Neuronal stem cell (in vitro differentiated cells): ENCODE measurements at regions not wholly inside any gene's neighbourhood (a gene's known extent, or its start where the extent isn't known, plus 50 kb on each side); places are given as distances from the start of the nearest gene placed in this dataset.

Experiments used
- DNase-seq: peaks from one replicate; pipeline ENCODE4 v3.0.0-alpha.2; 2013; ENCODE audit warnings: low spot score
- H2AFZ ChIP-seq: one replicate; pipeline ENCODE4 v1.6.1; 2013; ENCODE audit warnings: mild to moderate bottlenecking, low read length, inconsistent platforms
- H2AK5ac ChIP-seq: 2 replicates; pipeline ENCODE4 v1.6.1; 2013; ENCODE audit warnings: low read depth, mild to moderate bottlenecking, inconsistent platforms, low read length, moderate library complexity, mixed read lengths
- H2BK120ac ChIP-seq: 2 replicates; pipeline ENCODE4 v1.6.1; 2013; ENCODE audit warnings: low read depth, mild to moderate bottlenecking, inconsistent platforms, low read length, moderate library complexity, mixed read lengths
- H2BK12ac ChIP-seq: one replicate; pipeline ENCODE4 v1.6.1; 2013; ENCODE audit warnings: low read length, inconsistent platforms
- H2BK15ac ChIP-seq: 2 replicates; pipeline ENCODE4 v1.6.1; 2013; ENCODE audit warnings: mild to moderate bottlenecking, low read length, inconsistent platforms, mixed read lengths
- H2BK5ac ChIP-seq: one replicate; pipeline ENCODE4 v1.6.1; 2013; ENCODE audit warnings: inconsistent platforms, mild to moderate bottlenecking, low read length, moderate library complexity
- H3K14ac ChIP-seq: one replicate; pipeline ENCODE4 v1.6.1; 2013; ENCODE audit warnings: low read length, inconsistent platforms
- H3K18ac ChIP-seq: 2 replicates; pipeline ENCODE4 v1.6.1; 2013; ENCODE audit warnings: low read length, inconsistent platforms
- H3K23ac ChIP-seq: 2 replicates; pipeline ENCODE4 v1.6.1; 2013; ENCODE audit warnings: low read depth, mild to moderate bottlenecking, mixed read lengths, low read length, inconsistent platforms; ENCODE audit not compliant: poor library complexity
- H3K27ac ChIP-seq: replicated peaks from 3 replicates; pipeline ENCODE4 v1.5.1; 2013; ENCODE audit warnings: low read length, inconsistent platforms
- H3K27me3 ChIP-seq, 3 experiments: 2 replicates each; pipeline ENCODE4 v1.6.1; 2013; ENCODE audit warnings: low read length in 3 of 3, mild to moderate bottlenecking in 2 of 3, inconsistent platforms in 1 of 3, low read depth in 1 of 3, mixed read lengths in 1 of 3, moderate library complexity in 1 of 3; ENCODE audit not compliant: control insufficient read depth in 3 of 3, insufficient read depth in 3 of 3
- H3K36me3 ChIP-seq, 2 donors: replicated peaks in 1 of 2; 2 replicates each; pipeline ENCODE4 v1.6.1; 2013; ENCODE audit warnings: low read length in 2 of 2; ENCODE audit not compliant: control insufficient read depth in 2 of 2, insufficient read depth in 2 of 2
- H3K4ac ChIP-seq: 2 replicates; pipeline ENCODE4 v1.6.1; 2013; ENCODE audit warnings: inconsistent platforms, mild to moderate bottlenecking, low read length, moderate library complexity
- H3K4me1 ChIP-seq, 2 donors: 1 replicate in 1 of 2; 2 replicates in 1 of 2; pipeline ENCODE4 v1.6.1; 2013; ENCODE audit warnings: low read length in 2 of 2, low read depth in 1 of 2; ENCODE audit not compliant: control insufficient read depth in 2 of 2, insufficient read depth in 1 of 2
- H3K4me2 ChIP-seq: one replicate; pipeline ENCODE4 v1.6.1; 2013; ENCODE audit warnings: mild to moderate bottlenecking, low read length, inconsistent platforms; ENCODE audit not compliant: insufficient read depth, poor library complexity, severe bottlenecking
- H3K4me3 ChIP-seq, 2 donors: 2 replicates each; pipeline ENCODE4 v1.5.1; 2013; ENCODE audit warnings: low read length in 2 of 2, mild to moderate bottlenecking in 2 of 2, inconsistent platforms in 1 of 2, moderate library complexity in 1 of 2
- H3K79me1 ChIP-seq: one replicate; pipeline ENCODE4 v1.6.1; 2013; ENCODE audit warnings: low read depth, mild to moderate bottlenecking, inconsistent platforms, low read length, moderate library complexity
- H3K9ac ChIP-seq: one replicate; pipeline ENCODE4 v1.6.1; 2013; ENCODE audit warnings: mild to moderate bottlenecking, low read depth, low read length, inconsistent platforms; ENCODE audit not compliant: poor library complexity
- H3K9me3 ChIP-seq, 2 donors: replicated peaks in 1 of 2; 2 replicates each; pipeline versions ENCODE3 to v1.6.1; 2013; ENCODE audit warnings: low read length in 2 of 2, mild to moderate bottlenecking in 2 of 2, inconsistent platforms in 1 of 2, low read depth in 1 of 2, mixed read lengths in 1 of 2, moderate library complexity in 1 of 2; ENCODE audit not compliant: control insufficient read depth in 2 of 2, insufficient read depth in 1 of 2
- H4K8ac ChIP-seq: one replicate; pipeline ENCODE4 v1.6.1; 2013; ENCODE audit warnings: low read depth, mild to moderate bottlenecking, inconsistent platforms, low read length, moderate library complexity
- H4K91ac ChIP-seq: one replicate; pipeline ENCODE4 v1.6.1; 2013; ENCODE audit warnings: low read length, low read depth, mild to moderate bottlenecking, inconsistent platforms; ENCODE audit not compliant: poor library complexity
- WGBS, 2 donors: extraction: QIAGEN DNeasy Blood & Tissue Kit; methylation state at CpG; one replicate each; pipeline ENCODE4 v1.1.7; 2013; ENCODE audit warnings: missing lambda C conversion rate in 2 of 2, mixed read lengths in 1 of 2; ENCODE audit not compliant: insufficient read length in 2 of 2, insufficient replicate concordance in 1 of 2; ENCODE audit errors: extremely low coverage in 2 of 2; 5-methylcytosine and 5-hydroxymethylcytosine counted together

GRCh38 chr12:78448692-78449091 is 415.9 kb upstream of the SYT1 start:
- H3K23ac ChIP-seq = no peak overlapping the region
- no peak overlapping the region for H2BK120ac ChIP-seq
- H4K91ac ChIP-seq = no peak overlapping the region
- H3K36me3 ChIP-seq = no peaks in the 10 kb centered on the region
- WGBS, 2 donors = no CpG with 5 or more reads among the region's 2 CpGs
- H2BK5ac ChIP-seq = no peak overlapping the region
- H2BK12ac ChIP-seq = no peak overlapping the region
- H3K27ac ChIP-seq = no peak overlapping the region
- no peak overlapping the region for H4K8ac ChIP-seq
- no peak overlapping the region for H2AK5ac ChIP-seq
- no peaks in the 10 kb centered on the region for H3K9me3 ChIP-seq
- H2BK15ac ChIP-seq = no peak overlapping the region
- H3K4me1 ChIP-seq = peaks cover 0 to 2% of the 10 kb centered on the region in 2 donors
- no peak for DNase-seq
- H3K18ac ChIP-seq = no peak overlapping the region
- H3K4me3 ChIP-seq = no peak overlapping the region
- no peak overlapping the region for H2AFZ ChIP-seq
- H3K14ac ChIP-seq = no peak overlapping the region
- no peak overlapping the region for H3K9ac ChIP-seq
- no peaks in the 10 kb centered on the region for H3K79me1 ChIP-seq
- no peaks in the 10 kb centered on the region for H3K27me3 ChIP-seq
- H3K4me2 ChIP-seq = no peak overlapping the region
- H3K4ac ChIP-seq = no peak overlapping the region

- peaks cover 0 to 1% of the 10 kb centered on the region in 2 donors for H3K9me3 ChIP-seq
- no peak overlapping the region for H2BK15ac ChIP-seq
- no peaks in the 10 kb centered on the region for H3K27me3 ChIP-seq
- H3K4ac ChIP-seq = no peak overlapping the region
- no peak overlapping the region for H3K4me3 ChIP-seq
- no peak overlapping the region for H3K27ac ChIP-seq
- H2BK120ac ChIP-seq = no peak overlapping the region
- no peak for DNase-seq
- no peak overlapping the region for H2BK5ac ChIP-seq
- no peak overlapping the region for H2BK12ac ChIP-seq
- no peaks in the 10 kb centered on the region for H3K36me3 ChIP-seq
- no peak overlapping the region for H3K18ac ChIP-seq
- H2AK5ac ChIP-seq = no peak overlapping the region
- no peak overlapping the region for H4K91ac ChIP-seq
- H3K4me1 ChIP-seq = peaks cover 0 to 4% of the 10 kb centered on the region in 2 donors
- no peaks in the 10 kb centered on the region for H3K79me1 ChIP-seq
- H3K4me2 ChIP-seq = no peak overlapping the region
- no peak overlapping the region for H2AFZ ChIP-seq
- H3K23ac ChIP-seq = no peak overlapping the region
- no peak overlapping the region for H3K14ac ChIP-seq
- WGBS, 2 donors = no CpG with 5 or more reads among the region's 1 CpG
- no peak overlapping the region for H3K9ac ChIP-seq
- H4K8ac ChIP-seq = no peak overlapping the region
Observed at GRCh38 chr12:78455991-78456390, 408.6 kb upstream of the SYT1 start.

- H3K14ac ChIP-seq = no peak overlapping the region
- no peak overlapping the region for H2AK5ac ChIP-seq
- H3K23ac ChIP-seq = no peak overlapping the region
- no peak overlapping the region for H3K4ac ChIP-seq
- peaks cover 0 to 4% of the 10 kb centered on the region in 2 donors for H3K4me1 ChIP-seq
- peaks cover 0 to 1% of the 10 kb centered on the region in 2 donors for H3K9me3 ChIP-seq
- no peak overlapping the region for H3K18ac ChIP-seq
- no peak overlapping the region for H3K27ac ChIP-seq
- no peak overlapping the region for H3K4me3 ChIP-seq
- H2BK5ac ChIP-seq = no peak overlapping the region
- H2BK120ac ChIP-seq = no peak overlapping the region
- H2AFZ ChIP-seq = no peak overlapping the region
- no peaks in the 10 kb centered on the region for H3K27me3 ChIP-seq
- no CpG with 5 or more reads among the region's 1 CpG for WGBS, 2 donors
- H3K4me2 ChIP-seq = no peak overlapping the region
- H2BK15ac ChIP-seq = no peak overlapping the region
- no peak overlapping the region for H4K91ac ChIP-seq
- no peak overlapping the region for H2BK12ac ChIP-seq
- H3K36me3 ChIP-seq = no peaks in the 10 kb centered on the region
- no peak overlapping the region for H3K9ac ChIP-seq
- no peaks in the 10 kb centered on the region for H3K79me1 ChIP-seq
- no peak for DNase-seq
- H4K8ac ChIP-seq = no peak overlapping the region
Observed at GRCh38 chr12:78457938-78458337, 406.6 kb upstream of the SYT1 start.

GRCh38 chr12:78470354-78471195 is 394.0 kb upstream of the SYT1 start:
- H2AK5ac ChIP-seq = no peak overlapping the region
- peak; percentile 24 for DNase-seq
- no CpG with 5 or more reads among the region's 3 CpGs for WGBS, 2 donors

More at GRCh38 chr12:78470354-78471195, 394.0 kb upstream of the SYT1 start:
- Histone ChIP-seq H3K9ac (no peak overlapping the region), H3K79me1 (no peaks in the 10 kb centered on the region), H3K18ac (no peak overlapping the region), H3K4ac (no peak overlapping the region), H2BK5ac (no peak overlapping the region), H4K8ac (no peak overlapping the region), H3K4me2 (no peak overlapping the region), H2BK15ac (no peak overlapping the region), H3K4me1 (no peaks in the 10 kb centered on the region), H3K36me3 (no peaks in the 10 kb centered on the region), H3K9me3 (no peaks in the 10 kb centered on the region), H4K91ac (no peak overlapping the region), H3K4me3 (no peak overlapping the region), H2BK12ac (no peak overlapping the region), H2AFZ (no peak overlapping the region), H3K14ac (no peak overlapping the region), H3K23ac (no peak overlapping the region), H3K27ac (no peak overlapping the region), H2BK120ac (no peak overlapping the region), H3K27me3 (no peaks in the 10 kb centered on the region)
